ENCODE measurements at regions not wholly inside any gene's neighbourhood (a gene's known extent, or its start where the extent isn't known, plus 50 kb on each side); places are given as distances from the start of the nearest gene placed in this dataset.

DNA sequence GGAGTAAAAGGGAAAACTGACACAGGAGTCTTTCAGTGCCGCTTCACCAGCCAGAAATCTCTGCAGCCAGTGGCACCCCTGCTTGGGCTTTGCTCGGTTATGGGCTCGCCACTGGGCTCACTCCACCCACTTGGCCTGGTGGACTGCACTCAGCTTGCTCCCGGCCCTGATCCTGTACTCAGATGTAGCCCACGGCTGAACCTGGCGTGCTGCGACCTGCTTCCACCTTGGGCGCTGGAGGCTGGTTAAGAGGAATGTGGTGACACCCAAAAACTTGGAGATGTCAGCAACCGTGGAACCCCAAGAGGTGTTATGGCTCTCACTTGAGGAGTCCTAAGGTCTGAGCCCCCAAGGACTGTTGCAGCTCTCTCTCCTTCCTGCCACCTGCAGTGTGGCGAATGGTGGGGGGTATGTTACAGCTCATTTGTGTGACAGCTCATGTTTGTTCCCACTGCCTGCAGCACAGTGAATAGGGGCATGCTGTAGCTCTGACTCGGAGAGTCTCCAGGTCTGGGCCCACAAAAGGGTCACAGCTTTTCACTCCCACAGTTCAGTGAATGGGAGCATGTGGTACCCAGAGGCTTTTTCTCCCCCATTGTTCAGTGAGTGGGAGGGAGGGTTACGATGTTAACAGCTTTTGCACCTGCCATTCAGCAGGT, 1124.5 kb upstream of the ATXN8OS start:
- H3K4me3 ChIP-seq (ENCODE audit: extremely low read depth in 1 of 4, insufficient read depth in 2 of 4, low read depth in 3 of 4, low read length in 4 of 4) = no peak overlapping the region
- H2BK12ac ChIP-seq (ENCODE audit: low read depth, low read length) = peak overlapping the region; percentile 62; the same call in 1 of the 2 replicates
- no peak overlapping the region for H2BK5ac ChIP-seq (ENCODE audit: low read depth, low read length)
- no peaks in the 10 kb centered on the region for H3K23me2 ChIP-seq (ENCODE audit: low read depth, low read length)
- no peak overlapping the region for H2BK120ac ChIP-seq (replicated peaks; ENCODE audit: low read depth, low read length)
- WGBS, 2 experiments (ENCODE audit: extremely low coverage in 1 of 2, insufficient coverage in 1 of 2, insufficient read length in 1 of 2, insufficient replicate concordance in 2 of 2, low coverage in 1 of 2, low lambda C conversion rate in 2 of 2, missing lambda C conversion rate in 1 of 2) = 89% methylated on average over 11 of the region's 12 CpGs; no CpG with 5 or more reads in 1 of the 2 experiments
- H3K9me3 ChIP-seq (ENCODE audit: insufficient read depth in 2 of 2, low read depth in 1 of 2, low read length in 1 of 2) = peaks cover 3 to 7% of the 10 kb centered on the region in 2 experiments; a peak in 1 of 4 replicates
- H3K4ac ChIP-seq (replicated peaks; ENCODE audit: insufficient read length, low read depth, low read length) = no peak overlapping the region
- H3K79me1 ChIP-seq (ENCODE audit: low read depth, low read length) = no peaks in the 10 kb centered on the region
- peak overlapping the region; percentile 46; the same call in 1 of the 2 replicates for H2BK15ac ChIP-seq (ENCODE audit: low read length)
- FAIRE-seq (no peak), DNase-seq (ENCODE audit: low read depth in 1 of 2, low spot score in 2 of 2) (no peak)
- no peak overlapping the region for H3K18ac ChIP-seq (ENCODE audit: extremely low read depth, low read length)
- no peak overlapping the region for H3K4me2 ChIP-seq (ENCODE audit: insufficient read depth in 1 of 2, low read depth in 2 of 2, low read length in 2 of 2)
- H3K9ac ChIP-seq (replicated peaks in 1 of 4; ENCODE audit: extremely low read depth in 1 of 4, low read depth in 3 of 4, low read length in 3 of 4) = no peak overlapping the region
- H2BK20ac ChIP-seq (ENCODE audit: low read length) = no peak overlapping the region
- no peak overlapping the region for H3K23ac ChIP-seq (ENCODE audit: insufficient read length)
- H3K79me2 ChIP-seq (ENCODE audit: control insufficient read depth in 1 of 2, insufficient read depth in 2 of 2, low read length in 2 of 2) = no peaks in the 10 kb centered on the region
- no peaks in the 10 kb centered on the region for H4K20me1 ChIP-seq (replicated peaks in 1 of 2; ENCODE audit: control insufficient read depth in 1 of 2, insufficient read depth in 2 of 2, low read length in 2 of 2)
- no peaks in the 10 kb centered on the region for H3K36me3 ChIP-seq (ENCODE audit: control insufficient read depth in 2 of 4, insufficient read depth in 4 of 4, low read length in 3 of 4)
- H3K27me3 ChIP-seq (replicated peaks in 1 of 4; ENCODE audit: control insufficient read depth in 3 of 4, extremely low read depth in 1 of 4, insufficient read depth in 3 of 4, low read length in 3 of 4) = no peaks in the 10 kb centered on the region
- H3K4me1 ChIP-seq (replicated peaks in 1 of 4; ENCODE audit: control insufficient read depth in 3 of 4, insufficient read depth in 4 of 4, low read length in 3 of 4) = no peaks in the 10 kb centered on the region
- no peak overlapping the region for H4K91ac ChIP-seq (replicated peaks; ENCODE audit: insufficient read length, low read length)
- no peak overlapping the region for H3K14ac ChIP-seq (ENCODE audit: insufficient read length)
- no peak overlapping the region for H2AK5ac ChIP-seq (ENCODE audit: low read depth, low read length)
- ChIA-PET POLR2A (ENCODE audit: partially characterized antibody) (no interaction called here), CTCF (ENCODE audit: partially characterized antibody) (interaction anchor here (0.7 to 1.0 kb wide), 2 partner anchors 10 to 152 kb away, joined by 3 read pairs; no protein-coding TSS in a partner anchor)
- H3K27ac ChIP-seq (ENCODE audit: low read depth, low read length) = no peak overlapping the region
- H4K8ac ChIP-seq (ENCODE audit: extremely low read depth, insufficient read depth, low read length) = no peak overlapping the region
- H4K5ac ChIP-seq (ENCODE audit: insufficient read length, low read depth, low read length) = no peak overlapping the region
- no peak overlapping the region for H3K56ac ChIP-seq (replicated peaks; ENCODE audit: insufficient read length, low read depth, low read length)
- H2AFZ ChIP-seq (ENCODE audit: low read length) = no peak overlapping the region
- no peak for TF ChIP-seq JUND (IDR thresholded peaks at IDR 0.05; ENCODE audit: low read length)
- no peak for TF ChIP-seq TAF7 (optimal IDR thresholded peaks at IDR 0.05; ENCODE audit: borderline replicate concordance, low read depth, low read length)
- TF ChIP-seq RBBP5 (IDR thresholded peaks at IDR 0.05; ENCODE audit: borderline replicate concordance, low read depth, low read length) = no peak
- TF ChIP-seq PHF8 (conservative IDR thresholded peaks at IDR 0.05; ENCODE audit: low read depth, low read length) = no peak
- no peak for TF ChIP-seq POLR2AphosphoS5 (IDR thresholded peaks at IDR 0.05; ENCODE audit: low read depth, low read length)
- no peak for TF ChIP-seq TEAD4 (IDR thresholded peaks at IDR 0.05; ENCODE audit: low read depth, low read length)
- no peak for TF ChIP-seq KDM5A (IDR thresholded peaks at IDR 0.05; ENCODE audit: low read length)
- no peak for TF ChIP-seq TAF1 (IDR thresholded peaks at IDR 0.05; ENCODE audit: low read depth, low read length)
- TF ChIP-seq, protein P1, sequence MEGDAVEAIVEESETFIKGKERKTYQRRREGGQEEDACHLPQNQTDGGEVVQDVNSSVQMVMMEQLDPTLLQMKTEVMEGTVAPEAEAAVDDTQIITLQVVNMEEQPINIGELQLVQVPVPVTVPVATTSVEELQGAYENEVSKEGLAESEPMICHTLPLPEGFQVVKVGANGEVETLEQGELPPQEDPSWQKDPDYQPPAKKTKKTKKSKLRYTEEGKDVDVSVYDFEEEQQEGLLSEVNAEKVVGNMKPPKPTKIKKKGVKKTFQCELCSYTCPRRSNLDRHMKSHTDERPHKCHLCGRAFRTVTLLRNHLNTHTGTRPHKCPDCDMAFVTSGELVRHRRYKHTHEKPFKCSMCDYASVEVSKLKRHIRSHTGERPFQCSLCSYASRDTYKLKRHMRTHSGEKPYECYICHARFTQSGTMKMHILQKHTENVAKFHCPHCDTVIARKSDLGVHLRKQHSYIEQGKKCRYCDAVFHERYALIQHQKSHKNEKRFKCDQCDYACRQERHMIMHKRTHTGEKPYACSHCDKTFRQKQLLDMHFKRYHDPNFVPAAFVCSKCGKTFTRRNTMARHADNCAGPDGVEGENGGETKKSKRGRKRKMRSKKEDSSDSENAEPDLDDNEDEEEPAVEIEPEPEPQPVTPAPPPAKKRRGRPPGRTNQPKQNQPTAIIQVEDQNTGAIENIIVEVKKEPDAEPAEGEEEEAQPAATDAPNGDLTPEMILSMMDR (IDR thresholded peaks at IDR 0.05; ENCODE audit: control extremely low read depth in 1 of 3, insufficient read depth in 1 of 3, low read depth in 1 of 3, low read length in 3 of 3) = no peak
- no peak for TF ChIP-seq JUN (IDR thresholded peaks at IDR 0.05; ENCODE audit: low read depth, low read length)
- TF ChIP-seq HDAC2 (IDR thresholded peaks at IDR 0.05; ENCODE audit: borderline replicate concordance in 1 of 2, low read depth in 2 of 2, low read length in 2 of 2) = no peak

Data from H1 (cell line).